Upper lobe of left lung (tissue), 4 donors: ENCODE measurements at regions not wholly inside any gene's neighbourhood (a gene's known extent, or its start where the extent isn't known, plus 50 kb on each side); places are given as distances from the start of the nearest gene placed in this dataset.

Experiments
- CTCF ChIP-seq, 6 experiments: fragments of 450-650 bp in 4 of 6; fragments of 200-600 bp in 2 of 6; sonication (generic) in 2 of 6; IDR thresholded peaks; one replicate each; pipeline ENCODE4 v1.5.1; 2016 to 2019; ENCODE audit warnings: antibody characterized with exemption in 6 of 6
- EP300 ChIP-seq, 4 donors: sonication (generic); formaldehyde crosslinking; IDR thresholded peaks; one replicate each; pipeline ENCODE4 v1.5.1; 2017; ENCODE audit warnings: antibody characterized with exemption in 4 of 4, control low read depth in 2 of 4
- POLR2A ChIP-seq, 4 donors: fragments of 450-650 bp; IDR thresholded peaks; one replicate each; pipeline ENCODE4 v1.5.1; 2016 to 2017; ENCODE audit warnings: antibody characterized with exemption in 4 of 4, mild to moderate bottlenecking in 2 of 4
- POLR2AphosphoS5 ChIP-seq, 2 donors: sonication (generic); formaldehyde crosslinking; IDR thresholded peaks; one replicate each; pipeline ENCODE4 v1.5.1; 2017; ENCODE audit warnings: antibody characterized with exemption in 2 of 2

GRCh38 chr12:67780580-67781084 is 132.1 kb downstream of the DYRK2 start:
- TF ChIP-seq EP300 (IDR thresholded peaks at IDR 0.05) (no peak), POLR2AphosphoS5 (IDR thresholded peaks at IDR 0.05) (no peak), CTCF (IDR thresholded peaks at IDR 0.05) (no peak), POLR2A (IDR thresholded peaks at IDR 0.05) (no peak)
